ENCODE measurements at regions not wholly inside any gene's neighbourhood (a gene's known extent, or its start where the extent isn't known, plus 50 kb on each side); places are given as distances from the start of the nearest gene placed in this dataset.

GRCh38 chr12:66976526-66976925 is 292.6 kb upstream of the CAND1 start:
- peaks cover 15% of the 10 kb centered on the region for H3K27me3 Mint-ChIP-seq
- no peaks in the 10 kb centered on the region for H3K4me1 Mint-ChIP-seq
- ATAC-seq, result no peak
- H3K4me3 Mint-ChIP-seq, result no peak overlapping the region
- no peaks in the 10 kb centered on the region for H3K36me3 Mint-ChIP-seq
- no peaks in the 10 kb centered on the region for H3K9me3 Mint-ChIP-seq
- H3K27ac Mint-ChIP-seq, result no peak overlapping the region

- ATAC-seq, result no peak
- no peaks in the 10 kb centered on the region for H3K9me3 Mint-ChIP-seq
- peaks cover 8% of the 10 kb centered on the region for H3K27me3 Mint-ChIP-seq
- no peaks in the 10 kb centered on the region for H3K36me3 Mint-ChIP-seq
- no peaks in the 10 kb centered on the region for H3K4me1 Mint-ChIP-seq
- no peak overlapping the region for H3K4me3 Mint-ChIP-seq
- H3K27ac Mint-ChIP-seq, result no peak overlapping the region
Observed at GRCh38 chr12:66978802-66979201, 290.4 kb upstream of the CAND1 start.

- H3K27ac Mint-ChIP-seq, result no peak overlapping the region
- ATAC-seq, result no peak
- H3K36me3 Mint-ChIP-seq, result no peaks in the 10 kb centered on the region
- no peaks in the 10 kb centered on the region for H3K4me1 Mint-ChIP-seq
- H3K4me3 Mint-ChIP-seq, result no peak overlapping the region
- peaks cover 4% of the 10 kb centered on the region for H3K27me3 Mint-ChIP-seq
- H3K9me3 Mint-ChIP-seq, result no peaks in the 10 kb centered on the region
Observed at GRCh38 chr12:66979251-66979650, 289.9 kb upstream of the CAND1 start.

GRCh38 chr12:66984077-66984476 is 285.1 kb upstream of the CAND1 start:
- H3K9me3 Mint-ChIP-seq, result no peaks in the 10 kb centered on the region
- ATAC-seq, result no peak
- H3K36me3 Mint-ChIP-seq, result no peaks in the 10 kb centered on the region
- no peak overlapping the region for H3K4me3 Mint-ChIP-seq
- peaks cover 4% of the 10 kb centered on the region for H3K27me3 Mint-ChIP-seq
- no peaks in the 10 kb centered on the region for H3K4me1 Mint-ChIP-seq
- H3K27ac Mint-ChIP-seq, result no peak overlapping the region

GRCh38 chr12:66984962-66985361 is 284.2 kb upstream of the CAND1 start:
- Mint-ChIP-seq H3K27ac (no peak overlapping the region), H3K4me1 (no peaks in the 10 kb centered on the region), H3K9me3 (no peaks in the 10 kb centered on the region), H3K4me3 (no peak overlapping the region), H3K27me3 (peaks cover 13% of the 10 kb centered on the region), H3K36me3 (no peaks in the 10 kb centered on the region)
- no peak for ATAC-seq

GRCh38 chr12:66999141-66999540 is 270.0 kb upstream of the CAND1 start:
- no peak overlapping the region for H3K4me3 Mint-ChIP-seq
- no peaks in the 10 kb centered on the region for H3K9me3 Mint-ChIP-seq
- no peak overlapping the region for H3K27ac Mint-ChIP-seq
- H3K4me1 Mint-ChIP-seq, result no peaks in the 10 kb centered on the region
- ATAC-seq, result no peak
- H3K27me3 Mint-ChIP-seq, result peaks cover 16% of the 10 kb centered on the region
- H3K36me3 Mint-ChIP-seq, result no peaks in the 10 kb centered on the region

GRCh38 chr12:67001251-67001650 is 267.9 kb upstream of the CAND1 start:
- ATAC-seq, result no peak
- Mint-ChIP-seq H3K27me3 (peaks cover 19% of the 10 kb centered on the region), H3K36me3 (no peaks in the 10 kb centered on the region), H3K9me3 (no peaks in the 10 kb centered on the region), H3K27ac (no peak overlapping the region), H3K4me1 (no peaks in the 10 kb centered on the region), H3K4me3 (no peak overlapping the region)

- Mint-ChIP-seq H3K4me3 (no peak overlapping the region), H3K27ac (no peak overlapping the region), H3K27me3 (peaks cover 19% of the 10 kb centered on the region), H3K4me1 (no peaks in the 10 kb centered on the region), H3K36me3 (no peaks in the 10 kb centered on the region), H3K9me3 (no peaks in the 10 kb centered on the region)
- ATAC-seq, result no peak
Observed at GRCh38 chr12:67002720-67003119, 266.4 kb upstream of the CAND1 start.

- no peak for ATAC-seq
- no peak overlapping the region for H3K4me3 Mint-ChIP-seq
- H3K9me3 Mint-ChIP-seq, result no peaks in the 10 kb centered on the region
- no peaks in the 10 kb centered on the region for H3K4me1 Mint-ChIP-seq
- no peak overlapping the region for H3K27ac Mint-ChIP-seq
- H3K36me3 Mint-ChIP-seq, result no peaks in the 10 kb centered on the region
- peaks cover 19% of the 10 kb centered on the region for H3K27me3 Mint-ChIP-seq
Observed at GRCh38 chr12:67006610-67007009, 262.5 kb upstream of the CAND1 start.

- H3K4me3 Mint-ChIP-seq, result no peak overlapping the region
- H3K9me3 Mint-ChIP-seq, result no peaks in the 10 kb centered on the region
- H3K27me3 Mint-ChIP-seq, result no peaks in the 10 kb centered on the region
- no peak for ATAC-seq
- H3K27ac Mint-ChIP-seq, result no peak overlapping the region
- H3K4me1 Mint-ChIP-seq, result no peaks in the 10 kb centered on the region
- H3K36me3 Mint-ChIP-seq, result no peaks in the 10 kb centered on the region
Observed at GRCh38 chr12:67014642-67015041, 254.5 kb upstream of the CAND1 start.

- Mint-ChIP-seq H3K27me3 (no peaks in the 10 kb centered on the region), H3K4me3 (no peak overlapping the region), H3K9me3 (no peaks in the 10 kb centered on the region), H3K27ac (no peak overlapping the region), H3K36me3 (no peaks in the 10 kb centered on the region), H3K4me1 (no peaks in the 10 kb centered on the region)
- no peak for ATAC-seq
Observed at GRCh38 chr12:67018105-67018504, 251.1 kb upstream of the CAND1 start.

GRCh38 chr12:67019070-67019469 is 250.1 kb upstream of the CAND1 start:
- no peak overlapping the region for H3K4me3 Mint-ChIP-seq
- H3K4me1 Mint-ChIP-seq, result no peaks in the 10 kb centered on the region
- ATAC-seq, result no peak
- peaks cover 9% of the 10 kb centered on the region for H3K27me3 Mint-ChIP-seq
- no peak overlapping the region for H3K27ac Mint-ChIP-seq
- no peaks in the 10 kb centered on the region for H3K36me3 Mint-ChIP-seq
- H3K9me3 Mint-ChIP-seq, result no peaks in the 10 kb centered on the region

- ATAC-seq, result no peak
Observed at GRCh38 chr12:67025543-67026114, 243.5 kb upstream of the CAND1 start.

GRCh38 chr12:67026487-67027246 is 242.5 kb upstream of the CAND1 start:
- peaks cover 14% of the 10 kb centered on the region for H3K27me3 Mint-ChIP-seq
- H3K36me3 Mint-ChIP-seq, result no peaks in the 10 kb centered on the region
- ATAC-seq, result no peak
- no peaks in the 10 kb centered on the region for H3K9me3 Mint-ChIP-seq
- H3K27ac Mint-ChIP-seq, result no peak overlapping the region
- H3K4me1 Mint-ChIP-seq, result no peaks in the 10 kb centered on the region
- H3K4me3 Mint-ChIP-seq, result no peak overlapping the region

More at GRCh38 chr12:67025543-67026114, 243.5 kb upstream of the CAND1 start:
- H3K4me1 Mint-ChIP-seq, result no peaks in the 10 kb centered on the region
- peaks cover 14% of the 10 kb centered on the region for H3K27me3 Mint-ChIP-seq
- no peaks in the 10 kb centered on the region for H3K36me3 Mint-ChIP-seq
- no peak overlapping the region for H3K27ac Mint-ChIP-seq
- no peaks in the 10 kb centered on the region for H3K9me3 Mint-ChIP-seq
- no peak overlapping the region for H3K4me3 Mint-ChIP-seq

- Mint-ChIP-seq H3K4me1 (no peaks in the 10 kb centered on the region), H3K27ac (no peak overlapping the region), H3K27me3 (peaks cover 11% of the 10 kb centered on the region), H3K36me3 (no peaks in the 10 kb centered on the region), H3K4me3 (no peak overlapping the region), H3K9me3 (no peaks in the 10 kb centered on the region)
- no peak for ATAC-seq
Observed at GRCh38 chr12:67028529-67028928, 240.6 kb upstream of the CAND1 start.

GRCh38 chr12:67034110-67034879 is 234.9 kb upstream of the CAND1 start:
- Mint-ChIP-seq H3K27me3 (peaks cover 6% of the 10 kb centered on the region), H3K27ac (no peak overlapping the region)

More at GRCh38 chr12:67034110-67034879, 234.9 kb upstream of the CAND1 start:
- Mint-ChIP-seq H3K4me1 (no peaks in the 10 kb centered on the region), H3K36me3 (no peaks in the 10 kb centered on the region), H3K9me3 (no peaks in the 10 kb centered on the region), H3K4me3 (no peak overlapping the region)
- no peak for ATAC-seq

Measured in stimulated activated memory B cell treated with anti-CD40 and anti-IgM and Interleukin-4, amounts not matched to agents 10 μg/mL and 1 μg/mL and 100 μg/mL, for 72 hours (primary cell).